ENCODE measurements at regions not wholly inside any gene's neighbourhood (a gene's known extent, or its start where the extent isn't known, plus 50 kb on each side); places are given as distances from the start of the nearest gene placed in this dataset.

DNA sequence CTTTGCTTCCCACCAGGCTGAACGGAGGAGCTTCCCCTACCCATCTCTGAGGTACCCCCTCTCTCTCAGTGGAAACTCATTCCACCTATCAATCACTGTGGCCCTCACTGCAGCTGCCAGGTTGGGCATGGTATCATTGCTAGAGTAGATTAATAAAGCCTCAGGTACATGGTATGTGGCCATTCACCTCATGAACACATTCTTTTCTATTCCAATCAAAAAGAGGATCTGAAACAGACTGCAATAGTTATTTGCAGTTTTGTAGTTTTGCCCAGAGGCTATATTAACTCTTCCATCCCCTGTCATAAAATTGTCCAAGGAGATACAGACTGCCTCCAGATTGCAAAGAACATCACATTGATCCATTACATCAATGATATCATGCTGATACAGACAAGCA lies 85.8 kb upstream of the MVB12B start:
- Histone ChIP-seq H3K9me3 (ENCODE audit: control insufficient read depth, insufficient read depth, low read depth, low read length) (no peaks in the 10 kb centered on the region), H3K36me3 (ENCODE audit: control insufficient read depth, insufficient read depth, low read length) (no peaks in the 10 kb centered on the region), H3K9ac (ENCODE audit: insufficient read depth, low read length) (no peak overlapping the region), H3K4me3 (replicated peaks in 1 of 4; ENCODE audit: control extremely low read depth in 1 of 4, insufficient read depth in 1 of 4, low read depth in 3 of 4, low read length in 4 of 4) (no peak overlapping the region), H2AFZ (ENCODE audit: low read length) (no peak overlapping the region), H3K27ac (ENCODE audit: insufficient read depth, low read length) (no peak overlapping the region), H3K4me2 (ENCODE audit: extremely low read depth, insufficient read depth, low read length) (no peak overlapping the region), H3K4me1 (ENCODE audit: control insufficient read depth, extremely low read depth, insufficient read depth, low read length) (no peaks in the 10 kb centered on the region), H3K27me3 (ENCODE audit: control insufficient read depth, insufficient read depth, low read length) (no peaks in the 10 kb centered on the region), H4K20me1 (ENCODE audit: control insufficient read depth, extremely low read depth, insufficient read depth, low read length) (no peaks in the 10 kb centered on the region), H3K79me2 (ENCODE audit: control insufficient read depth, insufficient read depth, low read length) (no peaks in the 10 kb centered on the region)
- TF ChIP-seq, protein P1, sequence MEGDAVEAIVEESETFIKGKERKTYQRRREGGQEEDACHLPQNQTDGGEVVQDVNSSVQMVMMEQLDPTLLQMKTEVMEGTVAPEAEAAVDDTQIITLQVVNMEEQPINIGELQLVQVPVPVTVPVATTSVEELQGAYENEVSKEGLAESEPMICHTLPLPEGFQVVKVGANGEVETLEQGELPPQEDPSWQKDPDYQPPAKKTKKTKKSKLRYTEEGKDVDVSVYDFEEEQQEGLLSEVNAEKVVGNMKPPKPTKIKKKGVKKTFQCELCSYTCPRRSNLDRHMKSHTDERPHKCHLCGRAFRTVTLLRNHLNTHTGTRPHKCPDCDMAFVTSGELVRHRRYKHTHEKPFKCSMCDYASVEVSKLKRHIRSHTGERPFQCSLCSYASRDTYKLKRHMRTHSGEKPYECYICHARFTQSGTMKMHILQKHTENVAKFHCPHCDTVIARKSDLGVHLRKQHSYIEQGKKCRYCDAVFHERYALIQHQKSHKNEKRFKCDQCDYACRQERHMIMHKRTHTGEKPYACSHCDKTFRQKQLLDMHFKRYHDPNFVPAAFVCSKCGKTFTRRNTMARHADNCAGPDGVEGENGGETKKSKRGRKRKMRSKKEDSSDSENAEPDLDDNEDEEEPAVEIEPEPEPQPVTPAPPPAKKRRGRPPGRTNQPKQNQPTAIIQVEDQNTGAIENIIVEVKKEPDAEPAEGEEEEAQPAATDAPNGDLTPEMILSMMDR (conservative IDR thresholded peaks at IDR 0.05 in 1 of 2, IDR thresholded peaks at IDR 0.05 in 1 of 2; ENCODE audit: low read depth in 1 of 2, low read length in 2 of 2): no peak
- TF ChIP-seq EZH2 (IDR thresholded peaks at IDR 0.05; ENCODE audit: low read length, missing control alignments): no peak
- DNase-seq (ENCODE audit: low read depth in 2 of 2): no peak

- Histone ChIP-seq H3K4me3 (replicated peaks in 1 of 4; ENCODE audit: control extremely low read depth in 1 of 4, insufficient read depth in 1 of 4, low read depth in 3 of 4, low read length in 4 of 4) (no peak overlapping the region), H3K9ac (ENCODE audit: insufficient read depth, low read length) (no peak overlapping the region), H3K27ac (ENCODE audit: insufficient read depth, low read length) (no peak overlapping the region), H3K4me1 (ENCODE audit: control insufficient read depth, extremely low read depth, insufficient read depth, low read length) (no peaks in the 10 kb centered on the region), H3K4me2 (ENCODE audit: extremely low read depth, insufficient read depth, low read length) (no peak overlapping the region), H4K20me1 (ENCODE audit: control insufficient read depth, extremely low read depth, insufficient read depth, low read length) (no peaks in the 10 kb centered on the region), H3K9me3 (ENCODE audit: control insufficient read depth, insufficient read depth, low read depth, low read length) (no peaks in the 10 kb centered on the region), H2AFZ (ENCODE audit: low read length) (no peak overlapping the region), H3K27me3 (ENCODE audit: control insufficient read depth, insufficient read depth, low read length) (no peaks in the 10 kb centered on the region), H3K36me3 (ENCODE audit: control insufficient read depth, insufficient read depth, low read length) (no peaks in the 10 kb centered on the region), H3K79me2 (ENCODE audit: control insufficient read depth, insufficient read depth, low read length) (no peaks in the 10 kb centered on the region)
- DNase-seq (ENCODE audit: low read depth in 2 of 2): peak; percentile 79 to 97
- TF ChIP-seq, protein P1 (conservative IDR thresholded peaks at IDR 0.05 in 1 of 2, IDR thresholded peaks at IDR 0.05 in 1 of 2; ENCODE audit: low read depth in 1 of 2, low read length in 2 of 2): no peak
- no peak for TF ChIP-seq EZH2 (IDR thresholded peaks at IDR 0.05; ENCODE audit: low read length, missing control alignments)
Observed at GRCh38 chr9:126248680-126249079, 77.9 kb upstream of the MVB12B start.

GRCh38 chr9:126261584-126262356 lies 64.9 kb upstream of the MVB12B start:
- H3K27ac ChIP-seq (ENCODE audit: insufficient read depth, low read length): no peak overlapping the region
- peaks cover 8% of the 10 kb centered on the region for H3K27me3 ChIP-seq (ENCODE audit: control insufficient read depth, insufficient read depth, low read length)

More at GRCh38 chr9:126261584-126262356, 64.9 kb upstream of the MVB12B start:
- Histone ChIP-seq H3K79me2 (ENCODE audit: control insufficient read depth, insufficient read depth, low read length) (no peaks in the 10 kb centered on the region), H2AFZ (ENCODE audit: low read length) (no peak overlapping the region), H3K9me3 (ENCODE audit: control insufficient read depth, insufficient read depth, low read depth, low read length) (no peaks in the 10 kb centered on the region), H3K4me2 (ENCODE audit: extremely low read depth, insufficient read depth, low read length) (no peak overlapping the region), H3K4me1 (ENCODE audit: control insufficient read depth, extremely low read depth, insufficient read depth, low read length) (no peaks in the 10 kb centered on the region), H3K36me3 (ENCODE audit: control insufficient read depth, insufficient read depth, low read length) (no peaks in the 10 kb centered on the region), H3K4me3 (replicated peaks in 1 of 4; ENCODE audit: control extremely low read depth in 1 of 4, insufficient read depth in 1 of 4, low read depth in 3 of 4, low read length in 4 of 4) (no peak overlapping the region), H3K9ac (ENCODE audit: insufficient read depth, low read length) (no peak overlapping the region), H4K20me1 (ENCODE audit: control insufficient read depth, extremely low read depth, insufficient read depth, low read length) (no peaks in the 10 kb centered on the region)
- DNase-seq (ENCODE audit: low read depth in 2 of 2): peak in 1 of 2 donors; percentile 4
- TF ChIP-seq, protein P1 (conservative IDR thresholded peaks at IDR 0.05 in 1 of 2, IDR thresholded peaks at IDR 0.05 in 1 of 2; ENCODE audit: low read depth in 1 of 2, low read length in 2 of 2): no peak
- no peak for TF ChIP-seq EZH2 (IDR thresholded peaks at IDR 0.05; ENCODE audit: low read length, missing control alignments)

Data from fibroblast of lung (primary cell).